Neural progenitor cell (in vitro differentiated cells): ENCODE measurements at regions not wholly inside any gene's neighbourhood (a gene's known extent, or its start where the extent isn't known, plus 50 kb on each side); places are given as distances from the start of the nearest gene placed in this dataset.

Experiments used
- DNase-seq: peaks from one replicate; pipeline ENCODE4 v3.0.0-alpha.2; 2016; ENCODE audit warnings: low spot score
- H2AFZ ChIP-seq: fragments of 200-600 bp; sonication (generic); replicated peaks from 2 replicates; pipeline ENCODE4 v1.6.1; 2016; ENCODE audit warnings: antibody characterized with exemption
- H3F3A ChIP-seq: fragments of 200-600 bp; sonication (generic); 2 replicates; pipeline ENCODE4 v1.6.1; 2016; ENCODE audit warnings: antibody characterized with exemption, low read depth
- H3K27ac ChIP-seq: fragments of 200-600 bp; sonication (generic); 2 replicates; pipeline ENCODE4 v1.5.1; 2016; ENCODE audit warnings: mild to moderate bottlenecking
- H3K27me3 ChIP-seq: fragments of 200-600 bp; sonication (generic); 2 replicates; pipeline ENCODE4 v1.6.1; 2016; ENCODE audit warnings: mild to moderate bottlenecking, moderate library complexity
- H3K36me3 ChIP-seq: fragments of 200-600 bp; sonication (generic); 2 replicates; pipeline ENCODE4 v1.5.1; 2016
- H3K4me1 ChIP-seq: fragments of 200-600 bp; sonication (generic); 2 replicates; pipeline ENCODE4 v1.6.1; 2016; ENCODE audit warnings: mixed run types
- H3K4me2 ChIP-seq: fragments of 200-600 bp; sonication (generic); 2 replicates; pipeline ENCODE4 v1.6.1; 2016
- H3K4me3 ChIP-seq: fragments of 200-600 bp; sonication (generic); 2 replicates; pipeline ENCODE4 v1.5.1; 2016
- H3K79me2 ChIP-seq: fragments of 200-600 bp; sonication (generic); 2 replicates; pipeline ENCODE4 v1.6.1; 2016; ENCODE audit warnings: low read depth
- H3K9ac ChIP-seq: fragments of 200-600 bp; sonication (generic); 2 replicates; pipeline ENCODE4 v1.6.1; 2016
- H3K9me3 ChIP-seq: fragments of 200-600 bp; sonication (generic); 2 replicates; pipeline ENCODE4 v1.5.1; 2016; ENCODE audit warnings: low read depth
- H4K20me1 ChIP-seq: fragments of 200-600 bp; sonication (generic); 2 replicates; pipeline ENCODE4 v1.6.1; 2016; ENCODE audit warnings: low read depth
- H3K27ac Mint-ChIP-seq: 3 replicates; pipeline ENCODE4 v1.8.0; 2021; ENCODE audit warnings: mixed read lengths
- H3K27me3 Mint-ChIP-seq: 2 replicates; pipeline ENCODE4 v1.8.0; 2022; ENCODE audit warnings: low read depth, mild to moderate bottlenecking, inconsistent platforms, moderate library complexity, mixed read lengths; ENCODE audit not compliant: insufficient read depth
- H3K36me3 Mint-ChIP-seq: 3 replicates; pipeline ENCODE4 v1.8.0; 2021; ENCODE audit warnings: mixed read lengths
- H3K4me1 Mint-ChIP-seq: 3 replicates; pipeline ENCODE4 v1.8.0; 2021; ENCODE audit warnings: mixed read lengths
- H3K4me3 Mint-ChIP-seq: 3 replicates; pipeline ENCODE4 v1.8.0; 2021; ENCODE audit warnings: mild to moderate bottlenecking, moderate library complexity, mixed read lengths
- H3K9me3 Mint-ChIP-seq: 3 replicates; pipeline ENCODE4 v1.8.0; 2020; ENCODE audit warnings: mixed read lengths
- EZH2 ChIP-seq: fragments of 200-600 bp; sonication (generic); IDR thresholded peaks from 2 replicates; pipeline ENCODE4 v1.6.1; 2017; ENCODE audit warnings: antibody characterized with exemption, mild to moderate bottlenecking, moderate library complexity
- EZH2phosphoT487 ChIP-seq: fragments of 200-600 bp; sonication (generic); IDR thresholded peaks from 2 replicates; pipeline ENCODE4 v1.6.1; 2017; ENCODE audit warnings: antibody characterized with exemption
- TF ChIP-seq, protein P1 (sequence below): fragments of 200-600 bp; sonication (generic); IDR thresholded peaks from 2 replicates; pipeline ENCODE4 v1.5.1; 2017; ENCODE audit warnings: antibody characterized with exemption, mild to moderate bottlenecking

DNA sequence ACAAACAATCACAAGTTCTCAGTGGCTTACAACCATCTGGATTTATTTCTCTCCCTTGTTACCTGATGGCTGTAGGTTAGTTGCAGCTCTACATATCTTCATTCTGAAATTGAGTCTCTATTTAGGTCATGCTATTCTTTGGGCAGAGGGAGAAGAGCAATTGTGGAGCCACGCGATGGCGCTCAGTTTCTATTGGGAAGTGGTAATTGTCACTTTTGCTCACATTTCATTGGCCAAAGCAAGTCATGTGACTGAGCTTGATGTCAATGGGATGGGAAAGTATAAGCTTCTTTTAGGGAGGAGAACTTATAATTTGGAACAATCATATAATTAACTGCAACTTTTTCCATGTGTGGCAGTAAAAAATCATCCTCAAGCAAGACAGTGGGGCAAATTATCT lies 166.5 kb downstream of the LMO4 start:
- no peak overlapping the region for H3K9ac ChIP-seq
- H3K79me2 ChIP-seq, result no peaks in the 10 kb centered on the region
- no peak for DNase-seq
- no peaks in the 10 kb centered on the region for H4K20me1 ChIP-seq
- no peaks in the 10 kb centered on the region for H3K4me1 ChIP-seq
- Mint-ChIP-seq H3K27ac (no peak overlapping the region), H3K4me3 (no peak overlapping the region), H3K27me3 (no peaks in the 10 kb centered on the region), H3K4me1 (no peaks in the 10 kb centered on the region), H3K9me3 (no peaks in the 10 kb centered on the region), H3K36me3 (no peaks in the 10 kb centered on the region)
- no peaks in the 10 kb centered on the region for H3K36me3 ChIP-seq
- H3K4me3 ChIP-seq, result no peak overlapping the region
- no peak overlapping the region for H3K4me2 ChIP-seq
- H3K9me3 ChIP-seq, result no peaks in the 10 kb centered on the region
- H3K27me3 ChIP-seq, result no peaks in the 10 kb centered on the region
- H3K27ac ChIP-seq, result no peak overlapping the region
- H2AFZ ChIP-seq, result no peak overlapping the region
- H3F3A ChIP-seq, result no peaks in the 10 kb centered on the region
- TF ChIP-seq, protein P1, sequence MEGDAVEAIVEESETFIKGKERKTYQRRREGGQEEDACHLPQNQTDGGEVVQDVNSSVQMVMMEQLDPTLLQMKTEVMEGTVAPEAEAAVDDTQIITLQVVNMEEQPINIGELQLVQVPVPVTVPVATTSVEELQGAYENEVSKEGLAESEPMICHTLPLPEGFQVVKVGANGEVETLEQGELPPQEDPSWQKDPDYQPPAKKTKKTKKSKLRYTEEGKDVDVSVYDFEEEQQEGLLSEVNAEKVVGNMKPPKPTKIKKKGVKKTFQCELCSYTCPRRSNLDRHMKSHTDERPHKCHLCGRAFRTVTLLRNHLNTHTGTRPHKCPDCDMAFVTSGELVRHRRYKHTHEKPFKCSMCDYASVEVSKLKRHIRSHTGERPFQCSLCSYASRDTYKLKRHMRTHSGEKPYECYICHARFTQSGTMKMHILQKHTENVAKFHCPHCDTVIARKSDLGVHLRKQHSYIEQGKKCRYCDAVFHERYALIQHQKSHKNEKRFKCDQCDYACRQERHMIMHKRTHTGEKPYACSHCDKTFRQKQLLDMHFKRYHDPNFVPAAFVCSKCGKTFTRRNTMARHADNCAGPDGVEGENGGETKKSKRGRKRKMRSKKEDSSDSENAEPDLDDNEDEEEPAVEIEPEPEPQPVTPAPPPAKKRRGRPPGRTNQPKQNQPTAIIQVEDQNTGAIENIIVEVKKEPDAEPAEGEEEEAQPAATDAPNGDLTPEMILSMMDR, result no peak
- TF ChIP-seq EZH2 (no peak), EZH2phosphoT487 (no peak)

DNA sequence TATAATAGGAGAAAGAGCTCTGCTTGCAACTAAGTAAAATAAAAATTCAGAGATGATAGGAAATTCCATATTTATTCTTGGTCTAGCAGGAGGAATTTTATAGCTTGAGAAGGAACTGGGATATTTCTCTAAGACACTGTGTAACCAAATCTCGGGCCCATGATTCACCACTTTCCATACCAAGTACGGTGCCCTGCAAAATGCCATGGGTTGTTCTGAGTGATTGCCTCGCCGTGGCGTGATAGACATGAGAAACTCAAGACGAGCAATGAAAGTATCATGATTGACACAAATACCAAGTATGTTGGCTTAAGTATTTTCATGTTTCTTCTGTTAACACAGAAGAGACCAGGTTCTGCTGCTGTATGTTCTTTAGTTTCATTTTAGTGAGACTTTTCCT lies 167.2 kb downstream of the LMO4 start:
- Mint-ChIP-seq H3K27ac (no peak overlapping the region), H3K4me1 (no peaks in the 10 kb centered on the region), H3K36me3 (no peaks in the 10 kb centered on the region), H3K4me3 (no peak overlapping the region), H3K27me3 (no peaks in the 10 kb centered on the region), H3K9me3 (no peaks in the 10 kb centered on the region)
- no peaks in the 10 kb centered on the region for H4K20me1 ChIP-seq
- no peak overlapping the region for H3K4me2 ChIP-seq
- DNase-seq, result no peak
- H3K9me3 ChIP-seq, result no peaks in the 10 kb centered on the region
- no peak overlapping the region for H3K9ac ChIP-seq
- H3K27ac ChIP-seq, result no peak overlapping the region
- H3K4me3 ChIP-seq, result no peak overlapping the region
- no peaks in the 10 kb centered on the region for H3K4me1 ChIP-seq
- no peaks in the 10 kb centered on the region for H3K27me3 ChIP-seq
- TF ChIP-seq, protein P1, result no peak
- no peak for TF ChIP-seq EZH2phosphoT487
- no peak for TF ChIP-seq EZH2
- no peaks in the 10 kb centered on the region for H3F3A ChIP-seq
- no peak overlapping the region for H2AFZ ChIP-seq
- H3K79me2 ChIP-seq, result no peaks in the 10 kb centered on the region
- H3K36me3 ChIP-seq, result no peaks in the 10 kb centered on the region

DNA sequence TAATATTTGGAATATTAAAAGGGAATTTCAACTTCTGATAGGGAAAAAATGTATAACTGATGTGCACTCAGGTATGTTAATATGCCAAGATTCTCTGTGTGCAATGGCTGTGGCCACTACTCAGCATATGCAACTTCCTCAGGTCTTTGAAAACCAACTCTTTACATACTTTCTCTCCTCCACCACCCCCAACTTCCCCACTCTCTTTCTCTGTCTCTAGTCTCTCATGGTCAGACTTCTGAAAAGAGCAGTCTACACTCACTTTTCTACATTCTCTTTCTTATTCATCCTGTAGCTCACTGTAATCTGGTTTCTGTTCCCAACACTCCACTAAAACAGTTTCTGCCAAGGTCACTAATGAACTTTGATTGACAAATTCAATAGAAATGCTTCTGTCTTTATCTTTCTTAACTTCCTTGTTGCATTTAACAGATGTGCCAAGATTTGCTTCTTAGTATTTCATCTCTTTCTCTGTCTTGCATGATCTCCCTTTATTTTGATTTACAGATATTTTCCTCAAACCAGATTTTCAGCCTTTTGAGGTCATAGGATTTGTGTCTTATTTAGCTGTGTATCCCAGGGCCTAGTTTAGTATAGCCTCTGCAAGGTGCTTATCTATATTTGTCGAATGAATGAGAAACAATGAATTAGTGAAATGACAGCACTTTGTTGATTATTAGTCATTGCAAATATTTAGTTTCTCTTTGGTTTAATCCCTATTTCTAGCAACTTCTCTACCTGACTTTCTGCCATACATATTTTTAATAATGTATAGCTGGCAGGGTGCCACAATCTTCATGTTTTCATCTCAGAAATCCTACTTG lies 168.9 kb downstream of the LMO4 start:
- H3K27ac Mint-ChIP-seq, result no peak overlapping the region
- no peaks in the 10 kb centered on the region for H3K4me1 ChIP-seq
- no peaks in the 10 kb centered on the region for H3K4me1 Mint-ChIP-seq
- no peak overlapping the region for H3K9ac ChIP-seq
- no peaks in the 10 kb centered on the region for H3F3A ChIP-seq
- no peaks in the 10 kb centered on the region for H3K79me2 ChIP-seq
- H3K27me3 ChIP-seq, result no peaks in the 10 kb centered on the region
- H3K4me3 Mint-ChIP-seq, result no peak overlapping the region
- no peaks in the 10 kb centered on the region for H3K9me3 ChIP-seq
- no peak for DNase-seq
- H3K27ac ChIP-seq, result no peak overlapping the region
- TF ChIP-seq, protein P1, result no peak
- TF ChIP-seq EZH2 (no peak), EZH2phosphoT487 (no peak)
- H2AFZ ChIP-seq, result no peak overlapping the region
- H4K20me1 ChIP-seq, result no peaks in the 10 kb centered on the region
- no peaks in the 10 kb centered on the region for H3K9me3 Mint-ChIP-seq
- H3K4me3 ChIP-seq, result no peak overlapping the region
- H3K27me3 Mint-ChIP-seq, result no peaks in the 10 kb centered on the region
- no peaks in the 10 kb centered on the region for H3K36me3 ChIP-seq
- H3K4me2 ChIP-seq, result no peak overlapping the region
- no peaks in the 10 kb centered on the region for H3K36me3 Mint-ChIP-seq
